Keratinocyte (primary cell): ENCODE measurements at regions not wholly inside any gene's neighbourhood (a gene's known extent, or its start where the extent isn't known, plus 50 kb on each side); places are given as distances from the start of the nearest gene placed in this dataset.

ENCODE experiments used
- CTCF ChIP-seq, 3 experiments: IDR thresholded peaks in 1 of 3; conservative IDR thresholded peaks in 1 of 3; optimal IDR thresholded peaks in 1 of 3; 2 replicates in 2 of 3; 3 replicates in 1 of 3; pipeline versions ENCODE3 to v1.5.1; 2011; ENCODE audit warnings: low read length in 3 of 3, mild to moderate bottlenecking in 3 of 3, moderate library complexity in 2 of 3, control low read depth in 1 of 3, inconsistent platforms in 1 of 3; ENCODE audit not compliant: insufficient read depth in 2 of 3; ENCODE audit errors: extremely low read depth in 1 of 3
- EZH2 ChIP-seq: IDR thresholded peaks from one replicate; pipeline ENCODE4 v1.6.1; 2012; ENCODE audit warnings: inconsistent platforms, mild to moderate bottlenecking, low read length, moderate library complexity

DNA sequence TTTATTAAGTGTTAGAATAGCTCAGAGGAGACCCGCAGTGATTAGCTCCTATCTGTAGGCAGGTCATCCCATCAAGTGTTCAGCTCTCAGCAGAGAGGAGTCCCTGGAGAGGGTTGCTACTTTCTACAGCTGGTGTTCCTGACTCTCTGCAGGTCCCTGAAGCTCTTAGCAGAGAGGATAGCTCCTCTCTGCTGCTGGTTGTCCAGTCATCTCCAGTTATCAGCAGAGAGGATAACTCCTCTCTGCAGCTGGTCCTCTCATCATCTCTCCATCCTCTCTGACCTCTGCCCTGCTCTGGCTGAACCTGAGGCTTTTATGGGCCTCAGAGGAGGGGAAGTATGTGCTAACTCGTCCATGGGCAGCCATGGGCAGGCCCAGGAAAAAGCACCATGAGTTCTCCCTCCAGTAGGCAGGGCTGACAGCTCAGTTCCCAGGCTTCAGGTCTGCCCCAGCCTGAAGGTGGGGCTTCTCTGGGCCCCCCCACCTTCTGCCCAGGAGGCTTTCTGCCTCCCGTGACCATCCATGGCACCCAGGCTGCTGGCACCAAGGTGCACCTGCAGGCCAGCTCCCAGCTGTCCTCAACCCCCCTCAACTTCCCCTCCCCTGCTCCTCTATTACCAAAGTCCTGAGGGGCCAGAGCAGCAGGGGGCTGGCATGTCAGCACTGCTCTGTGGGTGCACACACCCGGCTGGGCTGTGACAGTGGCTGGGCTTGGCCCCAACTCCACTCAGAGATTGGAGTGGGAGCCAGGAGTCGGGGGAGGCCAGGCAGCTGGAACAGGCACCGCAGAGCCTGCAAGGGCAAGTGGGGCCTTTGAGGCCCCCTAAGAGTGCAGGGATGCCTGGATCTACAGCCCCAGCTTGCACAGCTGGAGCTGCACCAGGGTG, 98.9 kb upstream of the FRMD4B start:
- no peak for TF ChIP-seq EZH2
- TF ChIP-seq CTCF (optimal IDR thresholded peaks at IDR 0.05 in 1 of 3, IDR thresholded peaks at IDR 0.05 in 1 of 3, conservative IDR thresholded peaks at IDR 0.05 in 1 of 3; ENCODE audit: extremely low read depth in 1 of 3, insufficient read depth in 2 of 3, low read length in 3 of 3), result no peak
